GM12891 (cell line): ENCODE measurements at regions not wholly inside any gene's neighbourhood (a gene's known extent, or its start where the extent isn't known, plus 50 kb on each side); places are given as distances from the start of the nearest gene placed in this dataset.

ENCODE experiments used
- PAX5 ChIP-seq: IDR thresholded peaks from 2 replicates; pipeline ENCODE4 v1.6.1; 2011; ENCODE audit warnings: low read length, moderate library complexity, mild to moderate bottlenecking; ENCODE audit not compliant: insufficient read depth, severe bottlenecking
- POLR2A ChIP-seq: IDR thresholded peaks from 2 replicates; pipeline ENCODE4 v1.6.1; 2011; ENCODE audit warnings: low read depth, low read length, control low read depth
- POLR2AphosphoS5 ChIP-seq: IDR thresholded peaks from 2 replicates; pipeline ENCODE4 v1.6.1; 2011; ENCODE audit warnings: low read depth, low read length, control low read depth
- POU2F2 ChIP-seq: IDR thresholded peaks from 2 replicates; pipeline ENCODE4 v1.6.1; 2011; ENCODE audit warnings: low read depth, mild to moderate bottlenecking, control low read depth, low read length, moderate library complexity
- SPI1 ChIP-seq: IDR thresholded peaks from 2 replicates; pipeline ENCODE4 v1.6.1; 2011; ENCODE audit warnings: low read depth, low read length, control low read depth
- TAF1 ChIP-seq: IDR thresholded peaks from 2 replicates; pipeline ENCODE4 v1.6.1; 2011; ENCODE audit warnings: low read depth, low read length, control low read depth

DNA sequence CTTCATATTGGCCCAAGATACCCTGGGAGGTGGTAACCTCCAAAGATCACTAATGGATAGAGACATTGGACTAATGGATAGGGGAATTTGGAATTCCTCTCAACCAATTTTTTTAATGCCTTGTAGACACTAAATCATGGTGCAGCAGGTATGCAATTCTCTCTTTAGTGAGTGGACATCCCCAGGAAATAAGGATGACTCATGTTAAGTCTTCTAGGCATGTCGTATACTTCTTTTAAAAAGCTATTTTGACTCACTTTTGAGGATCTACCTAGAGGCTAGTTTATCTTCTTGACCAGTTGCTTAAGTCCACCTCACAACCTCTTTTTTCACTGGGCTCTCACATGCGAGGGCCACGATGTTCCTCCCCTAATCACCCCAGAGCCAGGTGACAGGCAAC is 211.6 kb upstream of the CDH12 start:
- TF ChIP-seq TAF1 = no peak
- TF ChIP-seq POLR2A = no peak
- TF ChIP-seq POLR2AphosphoS5 = no peak
- no peak for TF ChIP-seq SPI1
- no peak for TF ChIP-seq PAX5
- no peak for TF ChIP-seq POU2F2
